Endothelial cell of umbilical vein (primary cell): ENCODE measurements at regions not wholly inside any gene's neighbourhood (a gene's known extent, or its start where the extent isn't known, plus 50 kb on each side); places are given as distances from the start of the nearest gene placed in this dataset.

Experiments
- CTCF ChIP-seq, 2 donors: IDR thresholded peaks; 1 replicate in 1 of 2; 2 replicates in 1 of 2; pipeline ENCODE4 v1.5.1; 2011; ENCODE audit warnings: low read length in 2 of 2, mild to moderate bottlenecking in 2 of 2, moderate library complexity in 2 of 2, control low read depth in 1 of 2, inconsistent platforms in 1 of 2, low read depth in 1 of 2; ENCODE audit not compliant: insufficient read depth in 1 of 2; ENCODE audit errors: extremely low read depth in 1 of 2
- EZH2 ChIP-seq: IDR thresholded peaks from 2 replicates; pipeline ENCODE4 v1.6.1; 2012; ENCODE audit warnings: borderline replicate concordance, low read depth, mild to moderate bottlenecking, moderate library complexity, low read length, inconsistent platforms; ENCODE audit not compliant: severe bottlenecking
- FOS ChIP-seq: IDR thresholded peaks from 2 replicates; pipeline ENCODE4 v1.6.1; 2011; ENCODE audit warnings: mild to moderate bottlenecking, low read length, moderate library complexity, borderline replicate concordance; ENCODE audit not compliant: insufficient read depth
- GATA2 ChIP-seq: IDR thresholded peaks from 2 replicates; pipeline ENCODE4 v1.7.0; 2011; ENCODE audit warnings: low read depth, mild to moderate bottlenecking, moderate library complexity, mixed read lengths, low read length; ENCODE audit not compliant: insufficient read length, insufficient read depth
- JUN ChIP-seq: IDR thresholded peaks from 2 replicates; pipeline ENCODE4 v1.6.1; 2011; ENCODE audit warnings: borderline replicate concordance, low read depth; ENCODE audit not compliant: insufficient read length, insufficient read depth
- MAX ChIP-seq: IDR thresholded peaks from 2 replicates; pipeline ENCODE4 v1.6.1; 2011; ENCODE audit not compliant: insufficient read depth, insufficient read length
- MYC ChIP-seq: IDR thresholded peaks from one replicate; pipeline ENCODE4 v1.6.1; 2011; ENCODE audit warnings: mild to moderate bottlenecking, low read depth, low read length
- POLR2A ChIP-seq: IDR thresholded peaks from 2 replicates; pipeline ENCODE4 v1.6.1; 2012; ENCODE audit warnings: low read depth, mild to moderate bottlenecking, control low read depth, low read length
- POLR2AphosphoS5 ChIP-seq: IDR thresholded peaks from 2 replicates; pipeline ENCODE4 v1.6.1; 2012; ENCODE audit warnings: low read depth, mild to moderate bottlenecking, control low read depth, low read length, moderate library complexity; ENCODE audit not compliant: insufficient read depth

- TF ChIP-seq CTCF (IDR thresholded peaks at IDR 0.05; ENCODE audit: extremely low read depth in 1 of 2, insufficient read depth in 1 of 2, low read depth in 1 of 2, low read length in 2 of 2) (no peak), POLR2A (no peak), EZH2 (no peak), POLR2AphosphoS5 (no peak), MAX (no peak), MYC (no peak), GATA2 (no peak), JUN (no peak), FOS (no peak)
Observed at GRCh38 chr4:56246233-56246610, 141.1 kb downstream of the AASDH start.
